ENCODE measurements at regions not wholly inside any gene's neighbourhood (a gene's known extent, or its start where the extent isn't known, plus 50 kb on each side); places are given as distances from the start of the nearest gene placed in this dataset.

DNA sequence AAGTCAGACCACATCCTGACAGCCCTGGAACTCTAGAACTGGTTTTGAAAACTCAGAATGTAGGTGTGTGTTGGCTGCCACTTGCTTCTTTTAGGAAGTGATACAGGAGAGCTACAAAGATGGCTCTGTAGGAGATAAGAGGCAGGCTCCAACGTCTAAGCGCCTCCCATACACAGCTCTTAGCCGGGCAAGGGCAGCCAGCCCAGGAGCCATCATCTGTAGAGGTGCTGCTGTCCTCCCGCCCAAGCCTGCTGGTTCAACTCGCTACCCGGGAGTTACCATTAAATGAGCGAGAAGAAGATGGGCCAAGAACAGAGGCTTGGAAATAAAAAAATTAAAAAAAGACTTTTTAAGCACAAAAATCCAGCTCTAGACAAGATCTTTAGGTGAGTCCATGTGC is 61.2 kb upstream of the DIO3 start:
- DNase-seq, result no peak

GRCh38 chr14:101500681-101501080 is 60.6 kb upstream of the DIO3 start:
- no peak for DNase-seq

- no peak for DNase-seq
These were observed 60.0 kb upstream of the DIO3 start for GRCh38 chr14:101501341-101501740.

- DNase-seq, result no peak
These were observed 59.3 kb upstream of the DIO3 start for GRCh38 chr14:101501858-101502615.

DNA sequence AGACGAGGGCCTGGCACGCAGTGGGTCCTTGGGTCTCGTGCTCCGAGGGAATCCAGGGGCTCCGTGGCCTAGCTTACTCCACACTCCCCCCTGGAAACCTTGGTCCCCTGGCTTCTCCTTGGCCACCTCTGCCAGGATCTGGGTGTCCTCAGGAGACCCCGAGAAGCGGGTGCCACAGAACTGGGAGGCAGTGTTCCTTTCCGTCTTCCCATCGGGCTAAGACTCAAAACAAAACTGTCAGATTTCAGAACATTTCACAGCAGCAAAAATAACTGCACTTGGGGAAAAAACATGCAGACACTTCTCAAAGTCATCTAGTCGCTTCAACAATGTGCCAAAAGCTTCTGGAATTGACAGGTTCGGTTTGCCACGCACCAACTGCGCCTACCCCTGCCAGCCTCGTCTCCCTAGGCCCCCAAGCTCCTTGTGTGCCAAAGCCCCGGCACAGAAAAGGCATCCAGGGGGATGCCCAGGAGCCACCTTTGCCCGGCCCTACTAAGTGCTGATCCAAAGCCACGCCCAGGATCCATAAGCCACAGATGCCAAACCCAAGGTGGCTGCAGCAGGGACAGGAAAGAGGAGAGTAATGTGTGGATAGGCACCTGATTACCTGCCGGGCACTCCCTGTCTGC is 58.4 kb upstream of the DIO3 start:
- DNase-seq, result no peak

GRCh38 chr14:101503431-101504095 is 57.7 kb upstream of the DIO3 start:
- no peak for DNase-seq

- DNase-seq, result no peak
These were observed 57.0 kb upstream of the DIO3 start for GRCh38 chr14:101504096-101504948.

DNA sequence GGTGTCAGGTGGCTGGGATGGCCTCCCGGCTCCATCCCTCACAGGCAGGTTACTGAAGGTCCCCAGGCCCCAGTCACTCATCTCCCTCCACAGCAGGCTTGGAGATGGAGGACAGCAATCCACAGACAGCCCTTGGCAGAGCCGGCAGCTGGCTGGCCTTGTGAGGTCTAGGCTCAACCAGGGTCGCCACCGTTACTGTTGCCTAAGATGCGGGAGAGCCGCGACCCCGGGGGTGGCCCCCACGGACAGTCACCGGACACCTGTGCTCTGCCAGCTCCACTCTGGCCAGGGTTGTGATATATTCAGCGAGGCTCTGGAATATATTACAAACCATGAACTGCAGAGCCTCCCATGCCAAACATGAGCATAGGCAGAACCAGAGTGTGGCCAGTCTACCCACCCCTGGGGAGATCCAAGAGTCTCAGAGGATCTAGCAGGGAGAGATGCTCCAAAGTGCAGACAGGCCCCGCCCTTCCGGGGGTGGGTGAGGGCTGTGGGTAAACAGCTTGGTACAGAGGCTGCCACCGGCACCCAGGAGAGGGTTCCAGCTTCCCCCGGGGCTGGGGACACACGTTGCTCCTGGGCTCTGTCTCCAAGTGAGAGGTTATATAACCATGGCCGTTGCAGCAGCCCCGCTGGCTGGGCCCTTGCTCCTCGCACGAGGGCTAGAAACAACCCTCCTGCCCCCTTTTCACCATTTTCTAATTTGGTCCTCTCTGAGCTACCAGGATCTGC is 55.9 kb upstream of the DIO3 start:
- no peak for DNase-seq

GRCh38 chr14:101506211-101506925 is 54.9 kb upstream of the DIO3 start:
- DNase-seq, result no peak

DNA sequence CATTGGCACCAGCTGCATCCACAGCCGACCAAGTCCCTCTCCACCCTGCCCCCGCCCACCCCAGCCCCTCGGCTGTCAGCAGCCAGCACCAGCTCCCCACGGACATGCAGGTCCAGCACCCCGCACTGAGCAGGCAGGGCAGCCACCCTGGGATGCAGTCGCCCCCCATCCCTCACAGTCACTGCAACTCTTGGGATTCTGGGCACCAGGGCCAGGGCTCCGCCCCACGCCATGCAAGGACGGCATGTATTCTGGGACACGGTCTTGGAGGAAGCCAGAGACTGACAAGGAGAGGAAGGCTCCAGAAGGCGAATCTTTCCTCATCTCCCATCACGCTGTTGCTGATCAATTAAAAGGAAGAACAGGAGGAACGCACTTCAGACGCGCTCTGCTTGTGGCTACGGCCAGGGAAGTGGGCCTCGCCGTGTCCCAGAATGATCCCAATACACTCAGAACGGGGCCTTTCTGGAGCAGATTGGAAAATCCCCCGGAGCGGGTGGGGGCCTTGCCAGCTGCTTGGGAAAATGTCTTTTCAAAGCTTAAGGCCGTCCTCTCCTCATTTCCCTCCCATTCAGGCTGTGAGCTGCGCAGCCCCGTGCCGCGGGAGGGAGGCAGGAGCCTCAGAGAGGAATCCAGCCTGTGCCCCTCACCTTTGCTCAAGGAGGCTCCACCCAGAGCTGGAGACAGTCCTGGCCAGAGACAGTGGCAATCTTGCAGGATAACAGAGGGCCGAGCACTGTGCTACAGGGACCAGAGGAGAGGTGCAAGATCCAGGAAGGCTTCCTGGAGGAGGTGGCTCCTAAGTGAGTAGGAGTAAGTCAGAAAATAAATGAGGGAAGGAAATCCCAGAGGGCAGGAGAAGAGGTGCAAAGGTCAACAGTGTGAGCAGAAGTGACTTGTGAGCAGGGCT is 54.1 kb upstream of the DIO3 start:
- DNase-seq, result no peak

DNA sequence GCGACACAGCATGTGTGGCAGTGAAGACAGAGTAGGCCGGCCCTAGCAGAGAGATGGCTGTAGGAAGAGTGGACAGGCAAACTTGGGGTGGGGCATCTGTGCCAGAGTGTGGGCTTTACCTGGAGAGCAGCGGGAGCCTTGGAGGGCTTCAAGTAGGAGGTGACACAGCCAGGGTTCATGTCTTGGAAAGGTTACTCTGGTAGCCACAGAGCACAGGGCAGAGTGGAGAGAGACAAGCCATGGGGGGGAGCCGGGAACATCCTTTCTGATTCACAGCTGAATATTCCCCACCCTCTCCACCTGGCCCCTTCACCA is 53.5 kb upstream of the DIO3 start:
- no peak for DNase-seq

- DNase-seq, result no peak
These were observed 52.9 kb upstream of the DIO3 start for GRCh38 chr14:101508196-101508947.

DNA sequence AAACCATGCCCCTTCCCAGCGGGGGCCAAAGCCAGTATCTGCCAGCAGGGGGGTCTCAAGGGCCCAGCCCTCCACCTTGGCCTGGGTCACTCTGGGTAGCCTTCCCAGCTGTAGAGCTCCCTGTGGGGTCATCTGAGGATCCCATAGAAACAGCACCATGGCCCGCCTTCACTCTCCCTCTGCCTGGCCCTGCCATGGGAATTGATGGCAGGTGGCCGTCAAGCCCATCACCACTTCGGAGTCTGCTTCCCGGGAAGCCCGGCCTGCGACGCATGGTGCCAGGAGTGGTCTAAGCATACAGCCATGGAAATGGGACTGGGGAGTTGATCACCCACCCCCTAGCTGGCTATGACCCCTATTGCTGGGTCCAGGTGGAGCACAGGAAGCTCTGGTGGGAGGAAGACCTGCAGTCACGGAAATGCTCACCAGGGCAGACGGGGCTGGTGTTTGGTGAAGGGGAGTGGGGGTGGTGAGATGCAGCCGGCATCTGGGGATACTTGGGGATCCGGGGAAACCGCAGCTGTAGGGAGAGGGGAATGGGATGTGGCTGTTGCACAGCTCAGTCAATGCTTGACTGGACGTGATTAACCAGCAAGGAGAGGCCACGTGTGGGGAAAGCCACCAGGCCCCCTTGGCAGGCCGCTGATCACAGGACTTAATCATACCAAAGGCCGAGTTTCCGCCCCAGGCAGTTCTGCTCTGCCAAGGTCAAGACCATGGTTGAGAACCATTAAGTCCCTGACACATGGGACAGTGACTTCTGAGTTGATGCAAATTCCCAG is 52.2 kb upstream of the DIO3 start:
- DNase-seq, result no peak

DNA sequence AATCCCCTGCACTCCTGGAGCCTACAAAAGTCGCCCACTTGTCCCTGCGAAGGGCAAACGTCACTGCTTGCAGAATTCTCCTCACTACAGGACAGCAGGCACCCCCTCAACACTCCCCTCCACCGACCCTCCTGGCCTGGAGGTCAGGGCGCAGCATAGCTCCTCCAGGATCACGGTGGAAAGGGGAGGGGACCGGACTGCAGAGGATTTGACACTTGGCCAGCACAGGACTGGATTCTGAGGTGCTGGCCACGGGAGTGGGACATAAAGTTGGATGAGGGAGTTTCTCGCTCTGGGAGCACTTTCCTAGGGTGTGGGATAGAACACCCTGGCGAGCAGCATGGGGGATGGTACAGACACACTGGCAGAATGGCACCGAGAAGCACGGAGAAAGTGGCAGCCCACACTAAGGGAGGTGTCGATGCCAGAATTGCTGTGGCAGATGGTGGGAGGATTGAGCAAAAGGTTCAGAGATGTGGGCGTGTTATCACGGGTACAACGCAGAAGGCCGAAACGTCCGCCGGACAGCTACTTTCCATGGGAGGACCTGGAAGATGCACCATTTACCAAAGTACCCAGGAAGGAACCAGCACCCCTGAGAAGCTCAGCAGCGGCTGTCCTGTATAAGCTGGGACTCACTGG is 51.4 kb upstream of the DIO3 start:
- DNase-seq, result no peak

DNA sequence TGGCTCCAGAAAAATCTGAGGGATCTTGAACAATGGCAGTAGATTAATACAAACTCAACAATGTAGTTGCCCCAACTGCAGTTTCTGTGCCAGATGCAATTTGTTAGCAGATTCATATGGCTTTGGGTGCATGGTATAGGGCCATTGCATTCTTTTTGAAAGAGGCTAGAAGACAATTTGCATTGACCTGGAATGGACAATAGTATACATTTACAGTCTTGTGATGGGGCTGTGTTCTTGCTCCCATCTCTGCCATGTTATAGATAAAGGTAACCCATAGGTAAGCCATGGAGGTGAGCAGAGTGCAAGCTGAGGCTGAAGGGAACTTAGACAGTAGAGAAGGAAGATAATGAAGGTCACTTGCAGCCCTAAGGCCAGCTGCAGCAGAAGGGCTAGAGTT is 50.1 kb upstream of the DIO3 start:
- DNase-seq, result no peak

Data from DMS153 (cell line).